HepG2 (cell line): ENCODE measurements at regions not wholly inside any gene's neighbourhood (a gene's known extent, or its start where the extent isn't known, plus 50 kb on each side); places are given as distances from the start of the nearest gene placed in this dataset.
"Not testable (repeated sequence)": the region's sequence is repeated elsewhere in the genome, so short reads cannot be mapped to it uniquely, and the experiment has no call there.

Source experiments
- ATAC-seq: fragments of 200-7000 bp; cut with Tn5 transposase; 3 replicates; pipeline ENCODE4 v1.9.1; 2020; ENCODE audit warnings: mild to moderate bottlenecking, moderate library complexity
- BruUV-seq: library from RNA; stranded (reverse); fragments of 400-500 nt; replicated peaks from 2 replicates; lab custom pipeline; 2021; lab: Mats Ljungman, UMichigan
- CTCF ChIA-PET: fragments of 300-600 bp; formaldehyde crosslinking; extraction: SDS; loops from one replicate; lab custom pipeline; 2021; ENCODE audit warnings: low total read pairs, inconsistent platforms, low intra/inter-chr PET ratio; lab: Yijun Ruan, JAX
- POLR2A ChIA-PET: fragments of 350-600 bp; sonication (Branson Sonifier 250); formaldehyde crosslinking; loops from one replicate; lab custom pipeline; 2020; ENCODE audit warnings: antibody characterized with exemption, inconsistent platforms; lab: Yijun Ruan, JAX
- DNase-seq: peaks from one replicate; pipeline ENCODE4 v3.0.0-alpha.2; 2015; ENCODE audit warnings: low spot score
- FAIRE-seq: peaks from 3 replicates; lab custom pipeline; 2011; peaks lifted over from hg19 to GRCh38; lab: Jason Lieb, UNC
- H2AFZ ChIP-seq: one replicate; pipeline ENCODE4 v1.6.1; 2011; ENCODE audit warnings: low read length, inconsistent platforms
- H3K27ac ChIP-seq: fragments of 300-600 bp; 3 replicates; pipeline ENCODE4 v1.8.0; 2011; ENCODE audit warnings: mixed run types, mild to moderate bottlenecking, mixed read lengths, low read length, inconsistent platforms; ENCODE audit not compliant: insufficient read depth; ENCODE audit errors: extremely low read length
- H3K27me3 ChIP-seq, 2 experiments: fragments of 200-600 bp in 1 of 2; 2 replicates in 1 of 2; 3 replicates in 1 of 2; pipeline versions ENCODE4 v1.6.0 to v1.8.0; 2011; ENCODE audit warnings: low read length in 2 of 2, mild to moderate bottlenecking in 2 of 2, moderate library complexity in 2 of 2, inconsistent platforms in 1 of 2; ENCODE audit not compliant: insufficient read depth in 2 of 2, control insufficient read depth in 1 of 2
- H3K36me3 ChIP-seq, 2 experiments: fragments of 200-600 bp in 1 of 2; replicated peaks in 1 of 2; 2 replicates in 1 of 2; 3 replicates in 1 of 2; pipeline versions ENCODE4 v1.5.1 to v1.8.0; 2011; ENCODE audit warnings: low read length in 2 of 2, inconsistent platforms in 1 of 2; ENCODE audit not compliant: insufficient read depth in 2 of 2, control insufficient read depth in 1 of 2
- H3K4me1 ChIP-seq: 2 replicates; pipeline ENCODE4 v1.5.1; 2012; ENCODE audit warnings: low read length, inconsistent platforms; ENCODE audit not compliant: insufficient read depth
- H3K4me2 ChIP-seq: 2 replicates; pipeline ENCODE4 v1.6.0; 2011; ENCODE audit warnings: low read depth, low read length, inconsistent platforms
- H3K4me3 ChIP-seq, 3 experiments: fragments of 200-600 bp in 1 of 3; sonication (generic), shearing (Covaris generic) in 1 of 3; replicated peaks in 1 of 3; 2 replicates each; pipeline ENCODE4 v1.5.1; 2011 to 2016; ENCODE audit warnings: low read length in 3 of 3, inconsistent platforms in 2 of 3, low read depth in 2 of 3, mild to moderate bottlenecking in 2 of 3, control low read depth in 1 of 3, mixed read lengths in 1 of 3; ENCODE audit not compliant: insufficient read depth in 1 of 3
- H3K79me2 ChIP-seq: one replicate; pipeline ENCODE4 v1.6.1; 2011; ENCODE audit warnings: low read length, inconsistent platforms; ENCODE audit not compliant: insufficient read depth
- H3K9ac ChIP-seq: 2 replicates; pipeline ENCODE4 v1.6.0; 2011; ENCODE audit warnings: mild to moderate bottlenecking, low read depth, low read length, inconsistent platforms; ENCODE audit not compliant: insufficient read depth
- H3K9me3 ChIP-seq: 2 replicates; pipeline ENCODE4 v1.5.1; 2012; ENCODE audit warnings: mild to moderate bottlenecking, low read length
- H4K20me1 ChIP-seq: 2 replicates; pipeline ENCODE4 v1.6.0; 2011; ENCODE audit warnings: inconsistent platforms, mild to moderate bottlenecking, low read length, moderate library complexity; ENCODE audit not compliant: insufficient read depth
- RBAK ChIP-seq: sonication (generic); formaldehyde crosslinking; IDR thresholded peaks from 2 replicates; pipeline ENCODE4 v1.5.1; 2020; ENCODE audit warnings: mild to moderate bottlenecking, missing genetic modification reagents
- SKIL ChIP-seq: sonication (generic); formaldehyde crosslinking; IDR thresholded peaks from 2 replicates; pipeline ENCODE4 v1.8.0; 2022; ENCODE audit warnings: missing genetic modification reagents, mild to moderate bottlenecking, moderate library complexity, borderline replicate concordance
- WGBS: methylation state at CpG from one replicate; pipeline ENCODE4 v1.1.6; 2017; ENCODE audit warnings: low lambda C conversion rate; 5-methylcytosine and 5-hydroxymethylcytosine counted together
- in situ Hi-C: cut with HindIII; loops from 2 replicates; pipeline ENCODE4 v1.10.0; 2017; ENCODE audit warnings: low pct_unique_long_range_greater_than_20kb; ENCODE audit not compliant: extremely low pct_ligation_motif_present
- intact Hi-C: fragments of 100-400 bp; cut with micrococcal nuclease; formaldehyde crosslinking; loops from one replicate; pipeline ENCODE4 v1.10.0; 2022; ENCODE audit not compliant: unreplicated experiment

- BruUV-seq: no TSS peak
- in situ Hi-C loops (no loop called here), intact Hi-C loops (no loop called here)
- ATAC-seq (no peak; the same call in 2 of the 3 replicates), DNase-seq (no peak), FAIRE-seq (no peak)
- POLR2A ChIA-PET: no interaction called here
- peaks cover 2% of the 10 kb centered on the region; the same call in 1 of the 2 replicates for H3K4me1 ChIP-seq
- no peak overlapping the region for H3K4me3 ChIP-seq
- no peak overlapping the region for H3K27ac ChIP-seq
- peaks cover 2 to 22% of the 10 kb centered on the region in 2 experiments; a peak in 3 of 5 replicates for H3K27me3 ChIP-seq
- H3K9me3 ChIP-seq: no peaks in the 10 kb centered on the region
- no peaks in the 10 kb centered on the region for H3K79me2 ChIP-seq
- WGBS: 17% methylated on average over 8 of the region's 8 CpGs
- CTCF ChIA-PET: no interaction called here
- H3K4me2 ChIP-seq: no peak overlapping the region
- H4K20me1 ChIP-seq: no peaks in the 10 kb centered on the region
- no peak overlapping the region for H2AFZ ChIP-seq
- no peaks in the 10 kb centered on the region for H3K36me3 ChIP-seq
- TF ChIP-seq SKIL (CRISPR knock-in tag) (no peak), RBAK (no peak)
- no peak overlapping the region for H3K9ac ChIP-seq
These were observed 85.0 kb downstream of the MYCN start for GRCh38 chr2:16025211-16025875.

- H4K20me1 ChIP-seq, FAIRE-seq, H2AFZ ChIP-seq, POLR2A ChIA-PET, BruUV-seq, H3K79me2 ChIP-seq, intact Hi-C loops, H3K4me3 ChIP-seq, H3K36me3 ChIP-seq, DNase-seq, H3K4me2 ChIP-seq, H3K4me1 ChIP-seq, ATAC-seq, CTCF ChIA-PET, in situ Hi-C loops, H3K9me3 ChIP-seq, H3K27ac ChIP-seq, H3K9ac ChIP-seq: not testable (repeated sequence)
- WGBS: 51% methylated on average over 8 of the region's 8 CpGs
- H3K27me3 ChIP-seq: peaks cover 2 to 20% of the 10 kb centered on the region in 2 experiments; a peak in 3 of 5 replicates
These were observed 84.3 kb downstream of the MYCN start for GRCh38 chr2:16024628-16025027.
